Kidney (tissue), 13 donors: ENCODE measurements at regions not wholly inside any gene's neighbourhood (a gene's known extent, or its start where the extent isn't known, plus 50 kb on each side); places are given as distances from the start of the nearest gene placed in this dataset.

Source experiments
- DNase-seq, 5 donors: peaks; one replicate each; pipeline ENCODE4 v3.0.0-alpha.2; 2013 to 2020
- FAIRE-seq: peaks from 2 replicates; lab custom pipeline; 2012; peaks lifted over from hg19 to GRCh38; lab: Jason Lieb, UNC
- H3K27ac ChIP-seq, 2 donors: one replicate each; pipeline ENCODE4 v1.7.0; 2013; ENCODE audit warnings: low read depth in 2 of 2, low read length in 2 of 2, inconsistent platforms in 1 of 2
- H3K27me3 ChIP-seq: one replicate; pipeline ENCODE4 v1.7.1; 2013; ENCODE audit warnings: low read length, inconsistent platforms; ENCODE audit not compliant: control insufficient read depth, insufficient read depth
- H3K36me3 ChIP-seq, 3 donors: one replicate each; pipeline versions ENCODE4 v1.7.0 to v1.7.1; 2013; ENCODE audit warnings: low read length in 3 of 3, control low read depth in 1 of 3, inconsistent platforms in 1 of 3; ENCODE audit not compliant: insufficient read depth in 3 of 3, control insufficient read depth in 2 of 3
- H3K4me1 ChIP-seq, 3 donors: one replicate each; pipeline versions ENCODE4 v1.7.0 to v1.7.1; 2013; ENCODE audit warnings: low read length in 3 of 3, inconsistent platforms in 1 of 3, low read depth in 1 of 3; ENCODE audit not compliant: control insufficient read depth in 2 of 3, insufficient read depth in 2 of 3
- H3K4me3 ChIP-seq, 3 donors: one replicate each; pipeline versions ENCODE4 v1.7.0 to v1.8.1; 2013; ENCODE audit warnings: low read length in 3 of 3, control low read depth in 1 of 3, inconsistent platforms in 1 of 3
- H3K9ac ChIP-seq, 3 donors: one replicate each; pipeline versions ENCODE4 v1.7.0 to v1.7.1; 2013; ENCODE audit warnings: low read length in 3 of 3, control low read depth in 1 of 3, inconsistent platforms in 1 of 3
- H3K9me3 ChIP-seq, 3 donors: one replicate each; pipeline versions ENCODE4 v1.7.0 to v1.7.1; 2013; ENCODE audit warnings: low read length in 3 of 3, control low read depth in 1 of 3, inconsistent platforms in 1 of 3; ENCODE audit not compliant: control insufficient read depth in 2 of 3, insufficient read depth in 1 of 3
- intact Hi-C: fragments of 100-400 bp; cut with DNase I; formaldehyde crosslinking; loops from one replicate; pipeline ENCODE4 v1.11.1; 2022
- TF ChIP-seq, protein P1 (sequence below): IDR thresholded peaks from 3 replicates; pipeline ENCODE4 v1.5.1; 2012; ENCODE audit warnings: mild to moderate bottlenecking, moderate library complexity, borderline replicate concordance; ENCODE audit not compliant: insufficient read depth; ENCODE audit errors: extremely low read depth
- donor health status: control.
- donor health status: control.
- donor health status: control.
- donor health status: control.
- donor health status: control.
- donor health status: DM: yes; HTN: yes; CAD: no.
- donor health status: Normal renal cell carcinoma (clear cell type).

DNA sequence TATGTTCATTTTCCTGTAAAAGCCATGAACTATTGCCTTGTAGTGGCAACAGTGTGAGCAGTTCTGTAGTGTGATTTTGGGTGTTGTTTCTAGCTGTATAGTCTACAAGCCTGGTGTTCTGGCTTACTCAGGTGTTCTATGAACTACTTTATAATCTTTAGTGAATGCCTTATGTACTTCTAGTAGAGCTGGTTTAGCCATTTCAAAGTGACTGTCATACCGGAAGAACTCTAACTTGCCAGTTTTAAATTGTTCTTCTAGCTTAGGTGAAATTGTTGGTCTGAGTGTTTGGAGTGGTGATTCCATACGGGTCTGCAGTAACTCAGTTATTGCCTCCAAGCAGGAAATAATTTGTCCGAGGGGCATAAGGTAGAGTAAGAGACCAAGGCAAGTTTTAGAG lies 150.2 kb upstream of the ZNF184 start:
- H3K4me3 ChIP-seq: no peak overlapping the region
- no peak overlapping the region for H3K27ac ChIP-seq
- H3K9me3 ChIP-seq: no peaks in the 10 kb centered on the region
- TF ChIP-seq, protein P1, sequence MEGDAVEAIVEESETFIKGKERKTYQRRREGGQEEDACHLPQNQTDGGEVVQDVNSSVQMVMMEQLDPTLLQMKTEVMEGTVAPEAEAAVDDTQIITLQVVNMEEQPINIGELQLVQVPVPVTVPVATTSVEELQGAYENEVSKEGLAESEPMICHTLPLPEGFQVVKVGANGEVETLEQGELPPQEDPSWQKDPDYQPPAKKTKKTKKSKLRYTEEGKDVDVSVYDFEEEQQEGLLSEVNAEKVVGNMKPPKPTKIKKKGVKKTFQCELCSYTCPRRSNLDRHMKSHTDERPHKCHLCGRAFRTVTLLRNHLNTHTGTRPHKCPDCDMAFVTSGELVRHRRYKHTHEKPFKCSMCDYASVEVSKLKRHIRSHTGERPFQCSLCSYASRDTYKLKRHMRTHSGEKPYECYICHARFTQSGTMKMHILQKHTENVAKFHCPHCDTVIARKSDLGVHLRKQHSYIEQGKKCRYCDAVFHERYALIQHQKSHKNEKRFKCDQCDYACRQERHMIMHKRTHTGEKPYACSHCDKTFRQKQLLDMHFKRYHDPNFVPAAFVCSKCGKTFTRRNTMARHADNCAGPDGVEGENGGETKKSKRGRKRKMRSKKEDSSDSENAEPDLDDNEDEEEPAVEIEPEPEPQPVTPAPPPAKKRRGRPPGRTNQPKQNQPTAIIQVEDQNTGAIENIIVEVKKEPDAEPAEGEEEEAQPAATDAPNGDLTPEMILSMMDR: no peak
- H3K36me3 ChIP-seq: no peaks in the 10 kb centered on the region
- peaks cover 10% of the 10 kb centered on the region for H3K27me3 ChIP-seq
- FAIRE-seq (no peak), DNase-seq (no peak)
- intact Hi-C loops: no loop called here
- no peak overlapping the region for H3K9ac ChIP-seq
- H3K4me1 ChIP-seq: no peaks in the 10 kb centered on the region

DNA sequence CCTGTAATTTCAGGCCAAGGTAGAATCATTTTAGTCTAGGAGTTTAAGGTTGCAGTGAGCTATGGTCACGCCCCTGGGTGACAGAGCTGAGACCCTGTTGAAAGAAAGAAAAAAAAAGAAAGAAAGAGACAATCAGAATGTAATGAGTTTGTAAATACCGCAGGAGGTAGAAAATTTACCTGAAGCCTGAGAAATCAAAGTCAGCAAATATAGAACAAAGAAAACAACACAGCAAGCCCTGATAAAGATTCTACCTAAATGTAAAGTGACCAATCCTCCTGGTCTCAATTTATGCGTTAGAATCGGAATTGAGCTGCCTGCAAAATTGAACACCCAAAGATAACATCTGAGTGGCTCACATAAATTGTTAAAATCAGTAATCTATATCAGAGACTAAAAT lies 146.5 kb upstream of the ZNF184 start:
- H3K9ac ChIP-seq: no peak overlapping the region
- H3K27ac ChIP-seq: no peak overlapping the region
- no peak overlapping the region for H3K4me3 ChIP-seq
- H3K36me3 ChIP-seq: no peaks in the 10 kb centered on the region
- intact Hi-C loops: no loop called here
- no peaks in the 10 kb centered on the region for H3K9me3 ChIP-seq
- TF ChIP-seq, protein P1: no peak
- H3K4me1 ChIP-seq: peaks cover 0 to 2% (median 0%) of the 10 kb centered on the region in 3 donors
- no peak for FAIRE-seq
- DNase-seq: no peak
- peaks cover 22% of the 10 kb centered on the region for H3K27me3 ChIP-seq

DNA sequence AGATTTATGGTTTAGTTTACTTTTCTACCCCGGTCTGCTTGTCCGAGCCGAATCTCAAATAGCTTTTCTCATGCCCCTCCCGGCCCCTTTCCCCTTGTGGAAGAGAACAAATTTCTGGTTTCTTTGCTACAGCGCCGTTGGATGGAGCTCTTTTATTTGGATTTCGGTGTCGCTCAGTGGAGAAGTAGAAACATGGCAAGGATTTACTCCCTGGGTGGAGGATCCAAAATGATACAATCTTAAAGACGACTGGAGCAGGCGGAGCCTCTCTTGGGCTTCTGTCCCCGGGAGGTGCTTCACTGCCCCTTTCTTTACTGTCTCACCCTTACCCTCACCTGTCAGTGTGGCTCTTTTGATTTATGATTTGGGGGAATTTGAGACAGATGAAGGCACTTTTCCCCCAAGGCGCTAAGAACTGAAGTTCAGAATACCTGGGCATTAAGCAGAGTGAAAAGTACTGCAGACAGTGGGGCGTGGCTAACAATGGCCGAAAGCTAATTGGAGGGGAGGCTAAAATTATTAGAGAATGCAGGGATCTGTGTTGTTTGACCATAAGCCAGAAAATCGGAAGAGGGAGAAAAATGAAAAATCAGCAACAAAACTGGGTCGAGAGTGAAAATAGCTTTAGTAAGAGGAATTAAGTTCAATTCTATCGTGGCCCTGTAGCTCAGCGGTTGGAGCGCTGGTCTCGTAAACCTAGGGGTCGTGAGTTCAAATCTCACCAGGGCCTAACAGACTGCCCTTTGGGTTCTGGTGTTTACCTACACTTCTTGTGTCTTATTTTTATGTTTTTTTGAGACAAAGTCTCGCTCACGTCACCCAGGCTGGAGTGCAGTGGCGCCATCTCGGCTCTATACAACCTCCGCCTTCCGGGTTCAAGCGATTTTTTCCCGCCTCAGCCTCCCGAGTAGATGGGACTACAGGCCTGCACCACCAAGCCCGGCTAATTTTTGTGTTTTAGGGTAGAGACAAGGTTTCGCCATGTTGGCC lies 145.1 kb upstream of the ZNF184 start:
- H3K9ac ChIP-seq: no peak overlapping the region
- FAIRE-seq (no peak), DNase-seq (peak in 3 of 5 donors; percentile 37 to 68 (median 61))
- TF ChIP-seq, protein P1: no peak
- H3K4me1 ChIP-seq: peaks cover 0 to 2% (median 0%) of the 10 kb centered on the region in 3 donors
- H3K27me3 ChIP-seq: peaks cover 22% of the 10 kb centered on the region
- H3K36me3 ChIP-seq: no peaks in the 10 kb centered on the region
- no peak overlapping the region for H3K27ac ChIP-seq
- no peaks in the 10 kb centered on the region for H3K9me3 ChIP-seq
- peak overlapping the region in 1 of 3 donors; percentile 47 for H3K4me3 ChIP-seq
- intact Hi-C loops: no loop called here
